Panc1 (cell line): ENCODE measurements at regions not wholly inside any gene's neighbourhood (a gene's known extent, or its start where the extent isn't known, plus 50 kb on each side); places are given as distances from the start of the nearest gene placed in this dataset.

Experiments used
- ATAC-seq: fragments of 200-7000 bp; cut with Tn5 transposase; 2 replicates; pipeline ENCODE4 v1.9.1; 2020; ENCODE audit warnings: mild to moderate bottlenecking, moderate library complexity
- BruUV-seq: library from RNA; stranded (reverse); fragments of 400-500 nt; replicated peaks from 2 replicates; lab custom pipeline; 2021; lab: Mats Ljungman, UMichigan
- CTCF ChIA-PET: fragments of 300-600 bp; sonication (Branson Sonifier 250); formaldehyde crosslinking; loops from one replicate; lab custom pipeline; 2022; ENCODE audit warnings: antibody characterized with exemption; lab: Charles Lee
- POLR2A ChIA-PET: fragments of 300-600 bp; sonication (Branson Sonifier 250); formaldehyde crosslinking; loops from one replicate; lab custom pipeline; 2022; ENCODE audit warnings: antibody characterized with exemption; lab: Charles Lee
- DNase-seq: peaks from one replicate; pipeline ENCODE4 v3.0.0-alpha.2; 2010; ENCODE audit warnings: low read depth, low spot score
- H3K27ac ChIP-seq: 2 replicates; pipeline ENCODE4 v1.5.1; 2011; ENCODE audit warnings: mild to moderate bottlenecking, low read length, inconsistent platforms
- H3K27me3 ChIP-seq: fragments of 200-500 bp; sonication (Bioruptor generic); 2 replicates; pipeline ENCODE4 v1.6.0; 2014; ENCODE audit warnings: low read length, inconsistent platforms; ENCODE audit not compliant: control insufficient read depth, insufficient read depth
- H3K36me3 ChIP-seq: fragments of 200-500 bp; sonication (Bioruptor generic); 2 replicates; pipeline ENCODE4 v1.5.1; 2014; ENCODE audit warnings: inconsistent platforms, mild to moderate bottlenecking, low read length, moderate library complexity; ENCODE audit not compliant: control insufficient read depth, insufficient read depth
- H3K4me1 ChIP-seq: 2 replicates; pipeline ENCODE4 v1.5.1; 2011; ENCODE audit warnings: inconsistent platforms, mild to moderate bottlenecking, low read length, moderate library complexity; ENCODE audit not compliant: control insufficient read depth, insufficient read depth
- H3K4me3 ChIP-seq, 2 experiments: 2 replicates each; pipeline ENCODE4 v1.5.1; 2011 to 2012; ENCODE audit warnings: low read depth in 2 of 2, low read length in 2 of 2, mild to moderate bottlenecking in 2 of 2, inconsistent platforms in 1 of 2, moderate library complexity in 1 of 2
- H3K9me3 ChIP-seq: fragments of 200-500 bp; sonication (Bioruptor generic); 2 replicates; pipeline ENCODE4 v1.5.1; 2014; ENCODE audit warnings: low read depth, mild to moderate bottlenecking, inconsistent platforms, low read length, moderate library complexity; ENCODE audit not compliant: control insufficient read depth, insufficient read depth
- CTCF ChIP-seq: fragments of 450-650 bp; IDR thresholded peaks from 2 replicates; pipeline ENCODE4 v1.5.1; 2017; ENCODE audit warnings: mild to moderate bottlenecking
- POLR2AphosphoS5 ChIP-seq: IDR thresholded peaks from 2 replicates; pipeline ENCODE4 v1.6.1; 2012; ENCODE audit warnings: mild to moderate bottlenecking, low read depth, low read length, moderate library complexity
- REST ChIP-seq, 2 experiments: IDR thresholded peaks; 2 replicates each; pipeline ENCODE4 v1.6.1; 2011 to 2012; ENCODE audit warnings: low read depth in 2 of 2, control low read depth in 1 of 2, low read length in 1 of 2, mild to moderate bottlenecking in 1 of 2, moderate library complexity in 1 of 2; ENCODE audit not compliant: insufficient read depth in 1 of 2
- SIN3A ChIP-seq: IDR thresholded peaks from 2 replicates; pipeline ENCODE4 v1.6.1; 2012; ENCODE audit warnings: low read depth, mild to moderate bottlenecking, low read length, moderate library complexity, borderline replicate concordance; ENCODE audit not compliant: insufficient read depth
- TCF7L2 ChIP-seq: IDR thresholded peaks from 2 replicates; pipeline ENCODE4 v1.6.1; 2011; ENCODE audit warnings: mild to moderate bottlenecking, low read depth, low read length, inconsistent platforms
- in situ Hi-C: cut with HindIII; loops from 2 replicates; pipeline ENCODE4 v1.10.0; 2016; ENCODE audit warnings: low sequenced_read_pairs, low pct_unique_long_range_greater_than_20kb
- intact Hi-C: fragments of 100-400 bp; cut with micrococcal nuclease; formaldehyde crosslinking; loops from one replicate; pipeline ENCODE4 v1.10.0; 2022; ENCODE audit not compliant: unreplicated experiment

- no TSS peak for BruUV-seq
- TF ChIP-seq SIN3A (no peak), CTCF (no peak), TCF7L2 (no peak), POLR2AphosphoS5 (no peak), REST (IDR thresholded peaks at IDR 0.05; ENCODE audit: insufficient read depth in 1 of 2, low read depth in 2 of 2, low read length in 1 of 2) (no peak)
- H3K27ac ChIP-seq, result no peak overlapping the region
- no peaks in the 10 kb centered on the region for H3K27me3 ChIP-seq
- H3K36me3 ChIP-seq, result no peaks in the 10 kb centered on the region
- in situ Hi-C loops, result no loop called here
- DNase-seq (no peak), ATAC-seq (no peak)
- no peaks in the 10 kb centered on the region for H3K9me3 ChIP-seq
- H3K4me1 ChIP-seq, result no peaks in the 10 kb centered on the region
- H3K4me3 ChIP-seq, result no peak overlapping the region
- ChIA-PET POLR2A (no interaction called here), CTCF (no interaction called here)
- intact Hi-C loops, result no loop called here
Observed at GRCh38 chr14:97013878-97014277, 216.7 kb downstream of the VRK1 start.

- TF ChIP-seq POLR2AphosphoS5 (no peak), SIN3A (no peak), REST (IDR thresholded peaks at IDR 0.05; ENCODE audit: insufficient read depth in 1 of 2, low read depth in 2 of 2, low read length in 1 of 2) (no peak), TCF7L2 (no peak), CTCF (no peak)
- H3K27ac ChIP-seq, result no peak overlapping the region
- H3K36me3 ChIP-seq, result no peaks in the 10 kb centered on the region
- no peaks in the 10 kb centered on the region for H3K27me3 ChIP-seq
- no TSS peak for BruUV-seq
- H3K9me3 ChIP-seq, result no peaks in the 10 kb centered on the region
- ATAC-seq (no peak), DNase-seq (no peak)
- in situ Hi-C loops (no loop called here), intact Hi-C loops (no loop called here)
- POLR2A ChIA-PET, result no interaction called here
- no peaks in the 10 kb centered on the region for H3K4me1 ChIP-seq
- CTCF ChIA-PET, result no interaction called here
- no peak overlapping the region for H3K4me3 ChIP-seq
Observed at GRCh38 chr14:97021001-97021400, 223.8 kb downstream of the VRK1 start.
